ENCODE measurements at regions not wholly inside any gene's neighbourhood (a gene's known extent, or its start where the extent isn't known, plus 50 kb on each side); places are given as distances from the start of the nearest gene placed in this dataset.

- TF ChIP-seq POLR2A (IDR thresholded peaks at IDR 0.05) (no peak), CTCF (IDR thresholded peaks at IDR 0.05) (no peak)
These were observed 150.5 kb downstream of the ARSF start for GRCh38 chrX:3191796-3192195.

Measured in lower leg skin (tissue), 3 donors.